Stimulated activated CD8-positive, alpha-beta memory T cell treated with anti-CD3 and anti-CD28 coated beads, Interleukin-15, amount 100 ng/mL, for 48 hours (primary cell): ENCODE measurements at regions not wholly inside any gene's neighbourhood (a gene's known extent, or its start where the extent isn't known, plus 50 kb on each side); places are given as distances from the start of the nearest gene placed in this dataset.
"Not testable (repeated sequence)": the region's sequence is repeated elsewhere in the genome, so short reads cannot be mapped to it uniquely, and the experiment has no call there.

Experiments used
- DNase-seq, 2 donors: peaks; one replicate each; pipeline ENCODE4 v3.0.0-alpha.2; 2020; ENCODE audit warnings: low read depth in 2 of 2

- no peak for DNase-seq
Measured at GRCh38 chr22:49512487-49513165, 315.0 kb downstream of the BRD1 start.

GRCh38 chr22:49511393-49512189 lies 316.1 kb downstream of the BRD1 start:
- DNase-seq = not testable (repeated sequence)

GRCh38 chr22:49510718-49511117 lies 317.0 kb downstream of the BRD1 start:
- no peak for DNase-seq

- DNase-seq = no peak
Measured at GRCh38 chr22:49509016-49509415, 318.7 kb downstream of the BRD1 start.

GRCh38 chr22:49508561-49508960 lies 319.1 kb downstream of the BRD1 start:
- no peak for DNase-seq

GRCh38 chr22:49507607-49508292 lies 319.9 kb downstream of the BRD1 start:
- no peak for DNase-seq

- no peak for DNase-seq
Measured at GRCh38 chr22:49506010-49506400, 321.7 kb downstream of the BRD1 start.

- DNase-seq = no peak
Measured at GRCh38 chr22:49505337-49506009, 322.2 kb downstream of the BRD1 start.

GRCh38 chr22:49503896-49504521 lies 323.7 kb downstream of the BRD1 start:
- no peak for DNase-seq

- DNase-seq = no peak
Measured at GRCh38 chr22:49503321-49503720, 324.4 kb downstream of the BRD1 start.

- no peak for DNase-seq
Measured at GRCh38 chr22:49502126-49502826, 325.4 kb downstream of the BRD1 start.

GRCh38 chr22:49500942-49501395 lies 326.7 kb downstream of the BRD1 start:
- no peak for DNase-seq

- DNase-seq = no peak
Measured at GRCh38 chr22:49500076-49500460, 327.6 kb downstream of the BRD1 start.

- DNase-seq = no peak
Measured at GRCh38 chr22:49499433-49500075, 328.1 kb downstream of the BRD1 start.

- DNase-seq = no peak
Measured at GRCh38 chr22:49497266-49497665, 330.4 kb downstream of the BRD1 start.

GRCh38 chr22:49494555-49494954 lies 333.1 kb downstream of the BRD1 start:
- no peak for DNase-seq

- no peak for DNase-seq
Measured at GRCh38 chr22:49492741-49493251, 334.9 kb downstream of the BRD1 start.

GRCh38 chr22:49492308-49492707 lies 335.4 kb downstream of the BRD1 start:
- DNase-seq = no peak

GRCh38 chr22:49491726-49492125 lies 335.9 kb downstream of the BRD1 start:
- no peak for DNase-seq

GRCh38 chr22:49491221-49491635 lies 336.4 kb downstream of the BRD1 start:
- DNase-seq = no peak
